Renal cortex interstitium (tissue), 11 donors: ENCODE measurements at regions not wholly inside any gene's neighbourhood (a gene's known extent, or its start where the extent isn't known, plus 50 kb on each side); places are given as distances from the start of the nearest gene placed in this dataset.

ENCODE experiments used
- DNase-seq, 11 donors: peaks; one replicate each; pipeline ENCODE4 v3.0.0-alpha.2; 2013; ENCODE audit warnings: low read depth in 9 of 11, low spot score in 4 of 11; ENCODE audit errors: extremely low read depth in 1 of 11

GRCh38 chr4:156606554-156607477, 364.8 kb downstream of the PDGFC start:
- no peak for DNase-seq

DNA sequence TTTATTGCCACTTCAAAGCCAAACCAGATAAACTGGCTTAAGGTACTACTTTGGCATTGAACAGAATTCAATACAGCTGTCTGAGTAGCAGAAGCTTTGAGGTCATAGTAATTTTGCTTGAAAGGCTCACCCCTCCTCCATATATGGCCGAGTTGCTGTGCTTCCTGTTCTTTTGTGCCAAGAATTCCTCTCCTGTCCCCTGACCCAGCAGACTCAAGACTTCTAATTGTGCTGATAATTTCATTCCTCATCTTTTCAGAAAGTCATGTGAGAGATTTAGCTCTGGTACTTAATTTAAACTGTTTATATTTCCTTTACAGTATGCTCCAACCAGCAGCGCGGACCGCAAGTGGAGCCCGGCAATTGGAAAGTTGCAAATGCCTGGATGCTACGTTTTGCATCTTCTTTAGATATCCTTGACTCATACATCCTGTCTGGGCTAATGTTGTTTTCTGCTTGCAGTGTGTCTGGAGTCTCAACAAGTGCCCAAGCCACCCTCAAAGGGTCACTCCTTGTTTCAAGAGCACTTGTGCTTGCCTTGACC, 373.4 kb downstream of the PDGFC start:
- DNase-seq = no peak

- no peak for DNase-seq
Measured at GRCh38 chr4:156596706-156597329, 374.8 kb downstream of the PDGFC start.

DNA sequence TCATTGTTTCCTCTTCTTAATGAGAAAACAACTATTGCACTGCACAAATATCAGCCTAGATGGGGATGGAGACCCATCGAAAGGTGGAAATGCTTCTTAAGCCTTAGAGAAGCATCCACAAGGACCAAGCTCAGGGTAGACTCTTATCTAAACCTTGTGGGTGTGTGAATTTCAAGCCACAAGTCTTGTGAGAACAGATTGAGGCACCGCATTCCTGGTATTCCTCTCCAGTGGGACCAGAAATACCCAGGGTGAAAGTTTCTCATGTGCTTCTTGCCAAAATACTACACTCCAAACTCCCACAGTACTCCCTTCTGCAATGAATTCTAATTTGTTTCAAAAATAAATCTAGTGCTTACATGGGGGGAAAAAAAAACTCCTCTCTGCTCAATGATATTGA, 375.6 kb downstream of the PDGFC start:
- DNase-seq = no peak

GRCh38 chr4:156595041-156595440, 376.6 kb downstream of the PDGFC start:
- no peak for DNase-seq

- DNase-seq = no peak
Measured at GRCh38 chr4:156594624-156595023, 377.0 kb downstream of the PDGFC start.

GRCh38 chr4:156593464-156593863, 378.1 kb downstream of the PDGFC start:
- DNase-seq = no peak

GRCh38 chr4:156591679-156592078, 379.9 kb downstream of the PDGFC start:
- DNase-seq = no peak

DNA sequence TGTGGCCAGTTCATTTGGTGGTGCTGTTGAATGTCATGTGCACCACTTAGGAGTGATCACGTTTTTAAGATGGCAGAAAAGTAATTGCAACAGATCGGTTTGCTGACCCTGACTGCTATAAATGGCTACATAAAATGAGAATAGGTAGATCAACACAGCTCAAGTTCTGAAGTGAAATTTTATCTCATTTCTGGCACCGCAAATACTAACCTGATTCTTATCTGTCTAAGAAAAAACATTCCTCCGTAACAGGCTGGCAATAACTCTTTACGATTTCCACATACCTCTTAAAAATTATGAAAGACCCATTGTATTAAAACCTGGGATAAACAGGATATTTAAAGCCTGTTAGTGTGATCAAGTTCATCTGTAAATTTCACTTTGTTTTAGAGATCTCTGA, 387.5 kb downstream of the PDGFC start:
- DNase-seq = no peak

DNA sequence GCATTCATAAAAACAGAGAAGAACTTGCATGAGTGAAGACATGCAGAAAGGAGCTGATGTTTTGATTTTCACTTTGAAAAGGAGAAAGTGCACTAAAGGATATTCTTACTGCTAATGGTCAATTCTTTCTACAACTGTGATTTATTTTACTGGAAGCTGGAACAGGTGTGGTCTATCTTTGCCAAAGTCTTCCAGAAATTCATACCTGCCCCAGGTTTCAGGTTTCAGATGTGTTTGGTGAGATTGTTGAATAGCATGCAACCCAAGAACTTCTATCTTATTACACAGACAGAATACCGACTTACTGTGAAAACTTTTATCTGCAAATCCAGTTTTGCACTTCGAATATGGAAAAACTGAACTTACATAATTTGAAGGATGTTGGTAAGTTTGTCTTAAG, 388.3 kb downstream of the PDGFC start:
- DNase-seq = no peak

- no peak for DNase-seq
Measured at GRCh38 chr4:156581282-156582063, 390.1 kb downstream of the PDGFC start.

DNA sequence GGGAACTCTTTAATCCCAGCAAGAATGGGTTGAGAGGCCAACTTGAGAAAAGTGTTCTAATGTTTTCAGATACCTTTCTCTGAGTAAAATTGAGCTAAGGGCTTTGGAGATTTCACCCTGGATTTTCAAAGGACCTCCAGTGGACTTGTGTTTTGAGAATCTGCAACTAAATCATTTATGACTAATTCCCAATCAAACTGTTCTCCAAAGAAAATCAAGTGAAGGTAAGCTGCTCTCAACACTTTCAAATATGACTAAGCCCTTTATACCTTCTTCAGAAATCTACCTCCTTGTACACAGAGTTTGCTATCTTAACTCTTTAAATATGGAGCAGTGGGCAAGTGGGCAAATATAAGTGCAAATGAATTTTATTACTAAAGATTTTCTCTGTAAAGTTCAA, 392.9 kb downstream of the PDGFC start:
- DNase-seq = no peak

DNA sequence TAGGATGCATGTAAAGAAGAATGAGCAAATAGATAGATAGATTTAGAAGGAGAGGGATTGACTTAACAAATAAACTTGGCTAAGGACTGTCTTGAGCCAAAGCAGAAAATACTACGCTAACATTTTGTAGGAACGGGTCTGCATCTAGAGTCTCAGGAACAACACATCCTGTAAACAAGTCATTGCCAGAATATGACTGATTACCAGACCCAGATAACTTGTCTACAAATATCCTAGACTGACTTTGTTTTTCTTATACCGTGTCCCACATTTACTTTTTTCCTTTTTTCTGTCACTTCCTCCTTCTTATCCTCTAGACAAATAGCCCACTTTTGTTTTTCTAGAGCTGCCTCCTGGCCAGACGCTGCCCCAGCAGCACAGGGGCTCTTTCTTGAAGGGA, 393.6 kb downstream of the PDGFC start:
- DNase-seq = no peak

DNA sequence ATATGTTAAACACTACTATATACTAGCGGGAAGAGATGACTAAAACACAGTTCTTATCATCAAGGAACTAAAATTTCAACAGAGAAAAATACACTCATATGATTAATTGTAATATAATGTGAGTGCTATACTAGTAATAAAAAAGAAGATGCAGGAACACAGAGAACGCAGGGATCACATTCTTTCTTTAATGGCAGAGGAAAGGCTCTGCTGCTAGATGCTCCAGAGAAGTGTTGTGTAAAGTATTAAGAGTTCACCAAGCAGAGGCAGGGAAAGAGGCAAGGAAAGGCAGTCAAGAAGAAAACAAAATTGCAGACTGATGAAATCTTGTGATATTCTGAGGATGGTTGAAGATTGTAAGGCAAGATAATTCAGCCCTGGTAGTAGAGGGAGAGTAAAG, 394.7 kb downstream of the PDGFC start:
- DNase-seq = no peak

DNA sequence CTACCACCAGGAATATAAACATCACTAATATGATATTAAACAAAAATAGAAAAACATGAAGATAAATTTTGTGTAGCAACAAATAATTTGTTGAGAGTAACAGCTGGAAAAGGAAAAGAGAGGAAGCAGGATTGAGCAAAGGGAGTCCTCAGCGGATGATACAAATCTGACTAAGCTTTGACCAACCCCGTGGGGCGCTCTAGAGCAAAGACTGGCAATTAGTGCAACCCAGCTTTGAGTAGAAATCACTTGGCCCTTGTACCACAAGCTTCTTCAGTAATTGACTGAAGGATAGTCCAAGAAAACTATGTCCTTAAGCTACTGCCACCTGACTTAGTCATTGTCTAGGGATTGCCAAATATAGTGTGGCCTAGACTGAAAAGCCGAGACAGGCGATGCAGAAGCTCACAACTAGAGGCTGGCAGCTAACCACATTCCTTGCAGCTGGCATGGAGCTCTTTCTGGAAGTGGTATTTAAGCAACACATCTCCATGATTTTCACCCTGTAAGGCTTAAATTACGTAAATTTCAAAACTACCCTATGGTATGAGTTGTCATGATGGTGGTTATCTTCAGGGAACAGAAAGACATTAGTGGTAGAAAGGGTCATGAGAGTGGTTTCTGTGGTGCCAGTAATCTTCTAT, 396.0 kb downstream of the PDGFC start:
- no peak for DNase-seq

- DNase-seq = no peak
Measured at GRCh38 chr4:156571146-156571545, 400.5 kb downstream of the PDGFC start.

GRCh38 chr4:156569535-156569934, 402.1 kb downstream of the PDGFC start:
- DNase-seq = no peak

- DNase-seq = no peak
Measured at GRCh38 chr4:156568484-156568883, 403.1 kb downstream of the PDGFC start.

DNA sequence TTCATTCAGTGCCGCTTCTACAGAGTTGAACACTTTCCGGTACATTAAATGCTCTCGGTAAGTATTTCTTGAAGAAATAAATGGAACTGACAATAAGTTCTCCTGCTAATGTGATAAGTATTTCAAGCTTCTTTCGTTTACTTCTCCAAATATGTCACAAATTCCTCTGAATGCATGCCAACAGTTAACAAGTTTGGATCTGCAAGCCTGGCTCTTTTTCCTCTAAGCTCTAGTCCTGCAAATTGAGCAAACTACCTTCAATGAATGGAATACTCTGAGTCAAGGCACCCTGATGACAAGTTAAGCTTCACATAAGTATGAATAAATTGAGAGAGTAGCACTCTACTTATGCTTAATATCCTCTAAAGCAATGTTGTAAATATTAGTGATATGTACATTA, 403.6 kb downstream of the PDGFC start:
- no peak for DNase-seq
